Activated CD4-positive, alpha-beta T cell treated with anti-CD3 and anti-CD28 coated beads for 36 hours (primary cell): ENCODE measurements at regions not wholly inside any gene's neighbourhood (a gene's known extent, or its start where the extent isn't known, plus 50 kb on each side); places are given as distances from the start of the nearest gene placed in this dataset.
"Not testable (repeated sequence)": the region's sequence is repeated elsewhere in the genome, so short reads cannot be mapped to it uniquely, and the experiment has no call there.

Experiments
- ATAC-seq: fragments of 200-7000 bp; cut with Tn5 transposase; one replicate; pipeline ENCODE4 v1.10.0; 2021; ENCODE audit warnings: mild to moderate bottlenecking, moderate library complexity
- CTCF ChIA-PET: fragments of 350-600 bp; sonication (Branson Sonifier 250); formaldehyde crosslinking; loops from one replicate; lab custom pipeline; 2021; ENCODE audit warnings: antibody characterized with exemption; lab: Charles Lee
- POLR2A ChIA-PET: fragments of 350-600 bp; sonication (Branson Sonifier 250); formaldehyde crosslinking; loops from one replicate; lab custom pipeline; 2021; ENCODE audit warnings: antibody characterized with exemption, inconsistent platforms; lab: Charles Lee
- DNase-seq: peaks from one replicate; pipeline ENCODE4 v3.0.0-alpha.2; 2020
- H3K27ac Mint-ChIP-seq: one replicate; pipeline ENCODE4 v1.8.0; 2021; ENCODE audit warnings: mixed read lengths
- H3K27me3 Mint-ChIP-seq: one replicate; pipeline ENCODE4 v1.8.0; 2021; ENCODE audit warnings: mixed read lengths
- H3K36me3 Mint-ChIP-seq: one replicate; pipeline ENCODE4 v1.8.0; 2021; ENCODE audit warnings: low read depth, mixed read lengths
- H3K4me1 Mint-ChIP-seq: one replicate; pipeline ENCODE4 v1.8.0; 2021; ENCODE audit warnings: mixed read lengths
- H3K4me3 Mint-ChIP-seq: one replicate; pipeline ENCODE4 v1.8.0; 2021; ENCODE audit warnings: mild to moderate bottlenecking, moderate library complexity, mixed read lengths
- H3K9me3 Mint-ChIP-seq: one replicate; pipeline ENCODE4 v1.8.0; 2021; ENCODE audit warnings: low read depth, mixed read lengths
- intact Hi-C, 2 experiments: fragments of 100-400 bp; cut with DNase I in 1 of 2; cut with micrococcal nuclease in 1 of 2; formaldehyde crosslinking; loops; one replicate each; pipeline versions ENCODE4 v1.14.2 to v1.15.1; 2022 to 2024; cut with DNase I, micrococcal nuclease

DNA sequence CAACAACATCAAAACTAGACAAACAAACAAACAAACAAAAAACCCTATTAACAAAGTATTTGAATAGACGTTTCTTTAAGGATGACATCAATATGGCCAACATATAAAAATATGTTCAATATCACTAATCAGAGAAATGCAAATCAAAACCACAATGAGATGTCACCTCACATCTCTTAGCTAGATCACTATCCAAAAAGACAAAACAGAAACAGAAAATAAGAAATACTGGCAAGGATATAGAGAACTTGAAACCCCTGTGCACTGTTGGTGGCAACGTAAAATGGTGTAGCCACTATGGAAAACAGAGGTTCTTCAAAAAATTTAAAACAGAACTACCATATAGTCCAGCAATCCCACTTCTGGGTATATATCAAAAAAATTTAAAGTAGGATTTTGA is 236.9 kb downstream of the SPATA31A6 start:
- H3K4me3 Mint-ChIP-seq, H3K4me1 Mint-ChIP-seq, intact Hi-C loops: not testable (repeated sequence)

DNA sequence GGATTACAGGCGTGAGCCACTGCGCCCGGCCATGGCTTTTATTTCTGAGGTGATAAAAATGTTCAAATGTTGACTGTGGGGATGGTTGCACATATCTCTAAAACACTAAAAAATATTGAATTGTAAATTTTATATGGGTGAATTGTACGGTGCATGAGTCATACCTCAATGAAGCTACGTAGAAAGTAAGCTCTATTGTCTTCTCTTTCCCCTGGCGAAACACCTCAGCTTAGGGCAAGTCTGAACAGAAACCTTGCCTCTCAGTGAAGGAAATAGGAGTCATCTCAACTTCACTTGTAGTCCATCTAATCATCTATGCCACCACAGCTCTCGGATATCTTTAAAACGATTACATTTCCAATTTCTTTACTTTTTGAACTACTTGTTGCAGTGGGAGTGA is 238.2 kb downstream of the SPATA31A6 start:
- ATAC-seq, H3K4me3 Mint-ChIP-seq, H3K27ac Mint-ChIP-seq, DNase-seq, H3K36me3 Mint-ChIP-seq, POLR2A ChIA-PET, CTCF ChIA-PET, H3K9me3 Mint-ChIP-seq, H3K4me1 Mint-ChIP-seq, intact Hi-C loops, H3K27me3 Mint-ChIP-seq: not testable (repeated sequence)

More for the DNA sequence above, 236.9 kb downstream of the SPATA31A6 start:
- H3K36me3 Mint-ChIP-seq, H3K27ac Mint-ChIP-seq, CTCF ChIA-PET, DNase-seq, H3K9me3 Mint-ChIP-seq, H3K27me3 Mint-ChIP-seq, POLR2A ChIA-PET, ATAC-seq: not testable (repeated sequence)

DNA sequence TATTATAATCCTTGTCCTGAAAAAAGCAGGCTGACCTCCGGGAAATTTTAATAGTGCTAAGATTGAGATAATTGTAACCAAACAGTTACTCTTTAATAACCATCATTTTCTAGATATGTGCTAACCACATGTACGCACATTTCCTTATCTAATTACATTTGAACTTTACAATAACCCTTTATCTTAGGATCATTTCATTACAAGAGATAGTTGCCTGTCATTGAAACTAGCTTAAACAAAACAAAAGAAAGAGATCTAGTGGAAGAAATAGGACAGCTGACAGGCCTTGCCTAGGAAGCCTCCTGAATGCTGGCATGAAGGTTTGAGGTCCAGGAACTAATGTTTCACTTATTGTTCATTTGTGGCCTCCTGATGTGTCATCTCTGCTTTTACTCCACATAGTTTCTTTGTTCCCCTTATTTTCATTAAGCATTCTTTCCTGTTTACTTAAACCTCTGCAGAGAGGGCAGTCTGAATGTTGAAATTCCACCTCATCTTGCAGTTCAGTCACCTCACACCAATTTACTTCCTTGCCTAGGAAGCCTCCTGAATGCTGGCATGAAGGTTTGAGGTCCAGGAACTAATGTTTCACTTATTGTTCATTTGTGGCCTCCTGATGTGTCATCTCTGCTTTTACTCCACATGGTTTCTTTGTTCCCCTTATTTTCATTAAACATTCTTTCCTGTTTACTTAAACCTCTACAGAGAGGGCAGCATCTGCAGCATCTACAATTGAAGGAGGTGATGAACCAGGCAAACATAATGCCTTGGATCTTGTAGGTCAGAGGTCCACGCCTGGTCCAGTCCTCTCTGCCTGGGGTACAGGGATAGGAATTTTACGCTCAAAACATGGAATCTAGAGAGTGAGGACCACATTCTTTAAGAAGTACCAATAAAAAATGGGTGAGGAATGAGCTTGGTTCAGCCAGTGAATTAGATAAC is 247.5 kb downstream of the SPATA31A6 start:
- H3K4me3 Mint-ChIP-seq, POLR2A ChIA-PET, intact Hi-C loops, ATAC-seq, H3K27ac Mint-ChIP-seq, H3K4me1 Mint-ChIP-seq, DNase-seq, CTCF ChIA-PET, H3K9me3 Mint-ChIP-seq, H3K36me3 Mint-ChIP-seq, H3K27me3 Mint-ChIP-seq: not testable (repeated sequence)

DNA sequence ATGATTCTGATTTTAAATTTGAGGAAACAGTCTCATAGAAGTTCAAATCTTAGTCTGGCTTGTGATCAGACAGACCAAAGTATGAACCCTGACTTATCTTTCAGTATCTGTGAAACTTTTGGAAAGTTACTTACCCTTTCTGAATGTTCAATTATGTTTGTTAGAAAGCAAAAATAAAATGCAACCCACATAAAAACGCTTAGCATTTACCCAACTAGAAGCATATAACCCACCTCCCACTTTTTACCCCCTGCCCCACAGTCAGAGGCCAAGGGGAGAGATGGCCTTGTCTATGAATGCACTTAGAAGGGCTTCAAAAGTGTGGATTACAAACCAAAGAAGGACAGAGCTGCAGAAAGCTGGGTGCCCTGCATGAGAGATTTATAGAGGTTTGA is 248.2 kb downstream of the SPATA31A6 start:
- intact Hi-C loops, H3K27ac Mint-ChIP-seq, POLR2A ChIA-PET, H3K27me3 Mint-ChIP-seq, DNase-seq, H3K4me1 Mint-ChIP-seq, H3K4me3 Mint-ChIP-seq, H3K36me3 Mint-ChIP-seq, ATAC-seq, H3K9me3 Mint-ChIP-seq, CTCF ChIA-PET: not testable (repeated sequence)

DNA sequence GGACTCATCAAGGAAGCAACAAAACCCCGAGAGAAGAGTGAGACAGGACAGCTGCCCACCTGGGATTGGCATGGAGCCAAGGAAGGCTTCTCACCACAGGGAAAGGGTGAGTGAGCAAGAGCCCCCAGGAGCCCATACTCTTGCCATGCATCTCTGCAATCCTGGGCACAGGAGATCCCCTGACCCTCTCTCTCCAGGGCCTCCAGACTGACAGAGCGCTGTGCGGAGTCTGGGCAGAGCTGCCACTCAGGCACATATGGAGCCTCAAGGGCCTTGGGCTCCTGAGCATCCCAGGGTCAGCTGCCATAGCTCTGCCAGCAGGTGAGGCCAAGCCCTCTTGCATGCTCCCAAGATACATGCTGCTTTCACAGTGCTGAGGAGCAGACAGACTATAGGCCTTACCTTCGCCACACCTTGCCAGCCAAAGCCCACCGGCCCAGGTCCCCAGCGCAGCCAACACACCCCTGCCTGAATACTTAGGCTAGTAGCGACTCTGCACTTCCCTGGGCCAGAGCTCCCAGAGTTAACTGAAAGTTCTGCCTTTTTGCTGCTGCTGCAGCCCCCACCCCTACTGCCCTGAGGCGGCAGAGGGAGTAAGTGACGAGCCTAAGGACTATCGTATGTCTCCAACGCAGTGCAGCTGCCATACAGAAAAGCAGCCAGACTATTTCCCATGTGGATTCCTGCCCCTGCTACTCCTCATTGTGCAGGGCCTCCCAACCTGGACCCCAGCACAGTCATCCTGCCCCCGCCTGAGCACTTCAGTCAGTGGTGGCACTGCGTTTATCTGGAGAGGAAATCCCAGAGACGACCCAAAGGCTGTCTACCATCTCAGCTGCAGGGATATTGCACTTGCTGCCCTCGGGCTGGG is 251.6 kb downstream of the SPATA31A6 start:
- CTCF ChIA-PET, H3K36me3 Mint-ChIP-seq, ATAC-seq, POLR2A ChIA-PET, H3K27ac Mint-ChIP-seq, H3K4me1 Mint-ChIP-seq, DNase-seq, H3K27me3 Mint-ChIP-seq, H3K4me3 Mint-ChIP-seq, H3K9me3 Mint-ChIP-seq, intact Hi-C loops: not testable (repeated sequence)

DNA sequence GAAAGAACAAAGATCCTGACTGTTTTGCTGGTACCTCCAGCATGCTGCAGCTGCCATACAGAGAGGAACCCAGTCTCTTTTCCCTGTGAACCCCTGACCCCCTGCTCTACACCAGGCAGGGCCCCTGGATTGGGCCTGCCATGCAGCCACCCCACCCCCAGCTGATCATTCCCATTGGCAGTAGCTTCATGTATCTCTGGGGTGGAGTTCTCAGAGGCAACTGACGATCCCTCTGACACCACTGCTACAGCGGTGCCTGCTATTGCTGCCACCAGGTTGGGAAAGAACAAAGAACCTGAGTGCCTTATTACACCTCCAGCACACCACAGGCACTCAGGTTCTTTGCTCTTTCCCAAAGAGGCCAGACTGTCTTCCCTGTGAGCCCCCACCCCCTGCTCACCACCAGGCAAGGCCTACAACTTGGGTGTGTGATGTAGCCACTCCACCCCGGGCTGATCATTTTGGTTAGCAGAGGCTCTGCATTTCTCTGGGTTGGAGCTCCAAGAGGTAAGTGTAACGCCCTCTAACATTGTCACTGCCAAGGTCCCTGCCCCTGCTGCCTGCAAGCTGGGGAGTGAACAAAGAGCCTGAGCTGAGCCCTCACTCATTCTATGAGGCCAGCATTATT is 252.4 kb downstream of the SPATA31A6 start:
- H3K36me3 Mint-ChIP-seq, POLR2A ChIA-PET, H3K27ac Mint-ChIP-seq, H3K27me3 Mint-ChIP-seq, intact Hi-C loops, ATAC-seq, CTCF ChIA-PET, H3K4me3 Mint-ChIP-seq, DNase-seq, H3K9me3 Mint-ChIP-seq, H3K4me1 Mint-ChIP-seq: not testable (repeated sequence)

DNA sequence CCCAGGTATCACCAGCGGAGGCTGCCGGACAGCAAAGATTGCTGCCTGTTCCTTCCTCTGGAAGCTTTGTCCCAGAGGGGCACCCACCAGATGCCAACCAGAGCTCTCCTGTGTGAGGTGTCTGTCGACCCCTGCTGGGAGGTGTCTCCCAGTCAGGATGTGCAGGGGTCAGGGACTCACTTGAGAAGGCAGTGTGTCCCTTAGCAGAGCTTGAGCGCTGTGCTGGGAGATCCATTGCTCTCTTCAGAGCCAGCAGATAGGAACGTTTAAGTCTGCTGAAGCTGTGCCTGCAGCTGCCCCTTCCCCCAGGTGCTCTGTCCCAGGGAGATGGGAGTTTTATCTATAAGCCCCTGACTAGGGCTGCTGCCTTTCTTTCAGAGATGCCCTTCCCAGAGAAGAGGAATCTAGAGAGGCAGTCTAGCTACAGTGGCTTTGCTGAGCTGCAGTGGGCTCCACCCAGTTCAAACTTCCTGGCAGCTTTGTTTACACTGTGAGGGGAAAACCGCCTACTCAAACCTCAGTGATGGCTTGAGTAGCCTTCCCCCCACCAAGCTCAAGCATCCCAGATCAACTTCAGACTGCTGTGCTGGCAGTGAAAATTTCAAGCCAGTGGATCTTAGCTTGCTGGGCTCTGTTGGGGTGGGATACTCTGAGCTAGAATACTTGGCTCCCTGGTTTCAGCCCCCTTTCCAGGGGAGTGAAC is 253.7 kb downstream of the SPATA31A6 start:
- POLR2A ChIA-PET, CTCF ChIA-PET, H3K4me3 Mint-ChIP-seq, H3K4me1 Mint-ChIP-seq, H3K27ac Mint-ChIP-seq, intact Hi-C loops, DNase-seq, H3K9me3 Mint-ChIP-seq, ATAC-seq, H3K36me3 Mint-ChIP-seq, H3K27me3 Mint-ChIP-seq: not testable (repeated sequence)

DNA sequence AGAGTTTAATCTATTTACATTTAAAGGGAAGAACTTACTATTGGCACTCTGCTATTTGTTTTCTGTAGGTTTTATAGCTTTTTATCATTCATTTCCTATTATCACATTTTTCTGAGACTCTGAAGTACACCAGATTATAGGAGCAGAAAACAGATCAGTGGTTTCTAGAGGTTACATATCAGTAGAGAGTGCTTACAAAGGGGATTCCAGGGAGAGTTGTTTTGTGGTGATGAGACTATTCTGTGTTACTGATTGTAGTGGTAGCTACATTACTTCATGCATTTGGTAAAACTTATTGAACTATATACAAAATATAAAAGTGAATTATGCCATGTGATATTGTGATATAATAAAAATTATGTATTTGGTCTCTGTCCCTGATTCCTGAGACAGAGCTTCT is 259.2 kb downstream of the SPATA31A6 start:
- H3K4me1 Mint-ChIP-seq, ATAC-seq, H3K36me3 Mint-ChIP-seq, POLR2A ChIA-PET, H3K9me3 Mint-ChIP-seq, H3K27ac Mint-ChIP-seq, CTCF ChIA-PET, H3K27me3 Mint-ChIP-seq, H3K4me3 Mint-ChIP-seq, DNase-seq, intact Hi-C loops: not testable (repeated sequence)

DNA sequence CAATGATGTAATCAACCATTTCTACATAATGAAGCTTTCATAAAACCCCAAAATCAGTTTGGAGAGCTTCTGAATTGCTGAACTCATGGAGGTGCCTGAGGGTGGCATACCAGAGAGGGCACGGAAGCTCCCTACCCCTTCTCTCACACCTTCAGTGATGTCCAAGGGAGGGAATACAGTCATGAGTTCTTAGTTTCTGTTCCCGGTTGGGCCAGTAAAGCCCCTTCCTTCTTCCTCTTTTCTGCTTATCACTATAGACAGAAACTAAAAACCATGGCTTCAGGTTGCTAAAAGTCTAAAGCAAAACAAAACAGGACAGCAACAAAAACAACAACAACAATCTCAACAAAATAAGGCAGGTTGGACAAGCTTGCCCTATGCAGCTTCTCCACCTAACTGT is 260.0 kb downstream of the SPATA31A6 start:
- ATAC-seq, H3K27me3 Mint-ChIP-seq, POLR2A ChIA-PET, H3K9me3 Mint-ChIP-seq, H3K27ac Mint-ChIP-seq, intact Hi-C loops, H3K36me3 Mint-ChIP-seq, H3K4me3 Mint-ChIP-seq, CTCF ChIA-PET, DNase-seq, H3K4me1 Mint-ChIP-seq: not testable (repeated sequence)

DNA sequence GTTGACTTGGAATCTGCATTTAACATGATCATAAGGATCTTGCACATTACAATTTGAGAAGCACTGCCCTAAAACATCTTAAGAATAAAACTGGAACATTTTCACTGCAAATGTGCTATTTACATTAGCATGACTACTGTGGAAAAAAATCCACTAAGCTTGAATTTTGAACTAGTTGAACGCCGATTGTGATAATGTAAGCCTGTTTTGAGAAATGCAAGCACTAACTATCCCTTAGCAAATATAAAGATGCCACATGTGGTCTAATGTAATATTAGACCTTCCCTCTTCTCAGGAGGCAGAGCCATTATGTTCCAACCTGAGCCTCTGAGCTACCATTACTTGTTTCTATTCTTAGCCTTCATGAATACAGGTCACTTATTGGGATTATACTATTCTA is 278.0 kb downstream of the SPATA31A6 start:
- CTCF ChIA-PET, H3K27me3 Mint-ChIP-seq, H3K4me3 Mint-ChIP-seq, intact Hi-C loops, H3K4me1 Mint-ChIP-seq, H3K27ac Mint-ChIP-seq, H3K36me3 Mint-ChIP-seq, DNase-seq, ATAC-seq, POLR2A ChIA-PET, H3K9me3 Mint-ChIP-seq: not testable (repeated sequence)

DNA sequence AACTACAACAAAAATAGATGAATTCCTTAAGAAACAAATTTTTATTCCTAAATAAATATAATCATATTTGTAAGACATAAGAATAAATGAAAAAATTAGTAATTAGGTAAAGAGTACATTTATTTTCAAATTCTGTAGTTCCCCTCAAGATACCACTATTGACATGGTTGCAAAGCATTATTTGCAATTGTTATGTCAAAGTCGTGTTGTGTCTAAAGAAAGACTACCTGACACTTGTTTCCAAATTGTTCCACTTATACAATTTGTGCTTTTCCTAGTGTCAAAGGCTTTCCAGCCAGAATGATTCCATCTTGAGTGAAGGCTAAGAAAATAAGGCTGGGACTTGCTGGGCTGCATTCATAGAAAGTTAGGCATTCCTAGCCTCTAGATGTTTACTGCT is 278.4 kb downstream of the SPATA31A6 start:
- POLR2A ChIA-PET, H3K27me3 Mint-ChIP-seq, H3K27ac Mint-ChIP-seq, H3K36me3 Mint-ChIP-seq, DNase-seq, ATAC-seq, H3K9me3 Mint-ChIP-seq, CTCF ChIA-PET, intact Hi-C loops, H3K4me1 Mint-ChIP-seq, H3K4me3 Mint-ChIP-seq: not testable (repeated sequence)
